Naive B cell (primary cell): ENCODE measurements at regions not wholly inside any gene's neighbourhood (a gene's known extent, or its start where the extent isn't known, plus 50 kb on each side); places are given as distances from the start of the nearest gene placed in this dataset.
"Not testable (repeated sequence)": the region's sequence is repeated elsewhere in the genome, so short reads cannot be mapped to it uniquely, and the experiment has no call there.

Experiments used
- ATAC-seq, 2 donors: fragments of 150-1000 bp; cut with Tn5 transposase; 2 replicates each; pipeline ENCODE4 v1.10.0; 2021; ENCODE audit warnings: low read depth in 2 of 2, mild to moderate bottlenecking in 2 of 2, moderate library complexity in 2 of 2
- DNase-seq: peaks from one replicate; pipeline ENCODE4 v3.0.0; 2022
- H3K27ac Mint-ChIP-seq, 6 donors: one replicate each; pipeline ENCODE4 v1.8.0; 2020 to 2022; ENCODE audit warnings: mild to moderate bottlenecking in 6 of 6, mixed read lengths in 6 of 6, moderate library complexity in 5 of 6, inconsistent platforms in 2 of 6
- H3K27me3 Mint-ChIP-seq, 3 donors: one replicate each; pipeline ENCODE4 v1.8.0; 2021 to 2022; ENCODE audit warnings: mixed read lengths in 3 of 3, mild to moderate bottlenecking in 1 of 3
- H3K36me3 Mint-ChIP-seq, 2 donors: one replicate each; pipeline ENCODE4 v1.8.0; 2020 to 2022; ENCODE audit warnings: mixed read lengths in 2 of 2, inconsistent platforms in 1 of 2, mild to moderate bottlenecking in 1 of 2
- H3K4me1 Mint-ChIP-seq, 3 donors: one replicate each; pipeline ENCODE4 v1.8.0; 2020 to 2022; ENCODE audit warnings: mixed read lengths in 3 of 3, inconsistent platforms in 1 of 3, mild to moderate bottlenecking in 1 of 3, moderate library complexity in 1 of 3
- H3K4me3 Mint-ChIP-seq, 8 donors: one replicate each; pipeline ENCODE4 v1.8.0; 2020 to 2022; ENCODE audit warnings: mild to moderate bottlenecking in 8 of 8, mixed read lengths in 8 of 8, moderate library complexity in 8 of 8, inconsistent platforms in 2 of 8
- H3K9me3 Mint-ChIP-seq, 7 donors: one replicate each; pipeline ENCODE4 v1.8.0; 2020 to 2022; ENCODE audit warnings: mixed read lengths in 7 of 7, mild to moderate bottlenecking in 5 of 7, inconsistent platforms in 2 of 7, moderate library complexity in 1 of 7

GRCh38 chr13:38415233-38415632, 65.6 kb downstream of the UFM1 start:
- H3K27me3 Mint-ChIP-seq: peaks cover 0 to 11% (median 7%) of the 10 kb centered on the region in 3 donors
- DNase-seq (no peak), ATAC-seq (peak; percentile 45 to 52)
- H3K4me3 Mint-ChIP-seq: peak overlapping the region in 1 of 8 donors; percentile 26
- no peak overlapping the region for H3K27ac Mint-ChIP-seq
- peaks cover 0 to 10% (median 0%) of the 10 kb centered on the region in 3 donors for H3K4me1 Mint-ChIP-seq
- no peaks in the 10 kb centered on the region for H3K36me3 Mint-ChIP-seq
- no peaks in the 10 kb centered on the region for H3K9me3 Mint-ChIP-seq

GRCh38 chr13:38417241-38417640, 67.6 kb downstream of the UFM1 start:
- Mint-ChIP-seq H3K4me1 (peaks cover 0 to 10% (median 0%) of the 10 kb centered on the region in 3 donors), H3K27ac (no peak overlapping the region), H3K9me3 (no peaks in the 10 kb centered on the region), H3K4me3 (peak overlapping the region in 1 of 8 donors; percentile 75), H3K36me3 (no peaks in the 10 kb centered on the region), H3K27me3 (no peaks in the 10 kb centered on the region)
- ATAC-seq (no peak), DNase-seq (no peak)

GRCh38 chr13:38417727-38418126, 68.1 kb downstream of the UFM1 start:
- Mint-ChIP-seq H3K36me3 (no peaks in the 10 kb centered on the region), H3K27me3 (no peaks in the 10 kb centered on the region), H3K9me3 (no peaks in the 10 kb centered on the region), H3K4me1 (peaks cover 0 to 10% (median 0%) of the 10 kb centered on the region in 3 donors), H3K4me3 (no peak overlapping the region), H3K27ac (no peak overlapping the region)
- no peak for ATAC-seq
- no peak for DNase-seq

- H3K9me3 Mint-ChIP-seq: no peaks in the 10 kb centered on the region
- no peak for ATAC-seq
- no peak overlapping the region for H3K27ac Mint-ChIP-seq
- no peaks in the 10 kb centered on the region for H3K27me3 Mint-ChIP-seq
- no peaks in the 10 kb centered on the region for H3K36me3 Mint-ChIP-seq
- peaks cover 0 to 10% (median 0%) of the 10 kb centered on the region in 3 donors for H3K4me1 Mint-ChIP-seq
- H3K4me3 Mint-ChIP-seq: no peak overlapping the region
- DNase-seq: no peak
These were observed 68.6 kb downstream of the UFM1 start for GRCh38 chr13:38418286-38418685.

- no peak overlapping the region for H3K4me3 Mint-ChIP-seq
- DNase-seq (no peak), ATAC-seq (no peak)
- H3K9me3 Mint-ChIP-seq: no peaks in the 10 kb centered on the region
- no peak overlapping the region for H3K27ac Mint-ChIP-seq
- no peaks in the 10 kb centered on the region for H3K36me3 Mint-ChIP-seq
- no peaks in the 10 kb centered on the region for H3K27me3 Mint-ChIP-seq
- H3K4me1 Mint-ChIP-seq: peaks cover 0 to 10% (median 0%) of the 10 kb centered on the region in 3 donors
These were observed 69.7 kb downstream of the UFM1 start for GRCh38 chr13:38419312-38419873.

- no peaks in the 10 kb centered on the region for H3K4me1 Mint-ChIP-seq
- H3K9me3 Mint-ChIP-seq: no peaks in the 10 kb centered on the region
- H3K27ac Mint-ChIP-seq: no peak overlapping the region
- H3K27me3 Mint-ChIP-seq: no peaks in the 10 kb centered on the region
- no peak overlapping the region for H3K4me3 Mint-ChIP-seq
- H3K36me3 Mint-ChIP-seq: no peaks in the 10 kb centered on the region
- no peak for ATAC-seq
- DNase-seq: no peak
These were observed 72.2 kb downstream of the UFM1 start for GRCh38 chr13:38421590-38422560.

GRCh38 chr13:38429916-38430315, 80.3 kb downstream of the UFM1 start:
- Mint-ChIP-seq H3K9me3 (peaks cover 0 to 7% (median 2%) of the 10 kb centered on the region in 7 donors), H3K4me3 (no peak overlapping the region), H3K36me3 (no peaks in the 10 kb centered on the region), H3K4me1 (no peaks in the 10 kb centered on the region), H3K27me3 (peaks cover 0 to 7% (median 6%) of the 10 kb centered on the region in 3 donors), H3K27ac (no peak overlapping the region)
- ATAC-seq (no peak), DNase-seq (no peak)

- Mint-ChIP-seq H3K9me3 (peaks cover 1 to 7% (median 4%) of the 10 kb centered on the region in 7 donors), H3K27ac (no peak overlapping the region), H3K36me3 (no peaks in the 10 kb centered on the region), H3K4me1 (no peaks in the 10 kb centered on the region), H3K27me3 (peaks cover 0 to 12% (median 7%) of the 10 kb centered on the region in 3 donors), H3K4me3 (no peak overlapping the region)
- ATAC-seq (no peak), DNase-seq (no peak)
These were observed 81.1 kb downstream of the UFM1 start for GRCh38 chr13:38430796-38431195.

- no peaks in the 10 kb centered on the region for H3K36me3 Mint-ChIP-seq
- H3K4me1 Mint-ChIP-seq: no peaks in the 10 kb centered on the region
- DNase-seq (no peak), ATAC-seq (no peak)
- H3K4me3 Mint-ChIP-seq: no peak overlapping the region
- H3K27me3 Mint-ChIP-seq: peaks cover 0 to 4% (median 0%) of the 10 kb centered on the region in 3 donors
- H3K27ac Mint-ChIP-seq: no peak overlapping the region
- peaks cover 0 to 1% (median 0%) of the 10 kb centered on the region in 7 donors for H3K9me3 Mint-ChIP-seq
These were observed 91.0 kb downstream of the UFM1 start for GRCh38 chr13:38440666-38441065.

- DNase-seq: no peak
- Mint-ChIP-seq H3K4me3 (no peak overlapping the region), H3K36me3 (no peaks in the 10 kb centered on the region), H3K27me3 (peaks cover 0 to 4% (median 0%) of the 10 kb centered on the region in 3 donors), H3K27ac (no peak overlapping the region), H3K4me1 (no peaks in the 10 kb centered on the region), H3K9me3 (no peaks in the 10 kb centered on the region)
- no peak for ATAC-seq
These were observed 95.3 kb downstream of the UFM1 start for GRCh38 chr13:38444904-38445303.

- Mint-ChIP-seq H3K9me3 (no peaks in the 10 kb centered on the region), H3K27me3 (no peaks in the 10 kb centered on the region), H3K36me3 (no peaks in the 10 kb centered on the region), H3K4me1 (no peaks in the 10 kb centered on the region), H3K27ac (no peak overlapping the region), H3K4me3 (no peak overlapping the region)
- no peak for ATAC-seq
- no peak for DNase-seq
These were observed 103.0 kb downstream of the UFM1 start for GRCh38 chr13:38452656-38453055.

GRCh38 chr13:38462605-38463004, 113.0 kb downstream of the UFM1 start:
- H3K27ac Mint-ChIP-seq: no peak overlapping the region
- no peak for ATAC-seq
- peaks cover 5 to 14% (median 6%) of the 10 kb centered on the region in 7 donors for H3K9me3 Mint-ChIP-seq
- peaks cover 0 to 3% (median 0%) of the 10 kb centered on the region in 3 donors for H3K27me3 Mint-ChIP-seq
- H3K4me1 Mint-ChIP-seq: no peaks in the 10 kb centered on the region
- H3K4me3 Mint-ChIP-seq: no peak overlapping the region
- peaks cover 0 to 5% of the 10 kb centered on the region in 2 donors for H3K36me3 Mint-ChIP-seq
- no peak for DNase-seq

- no peak overlapping the region for H3K4me3 Mint-ChIP-seq
These were observed 113.4 kb downstream of the UFM1 start for GRCh38 chr13:38463048-38463447.

GRCh38 chr13:38472411-38472810, 122.8 kb downstream of the UFM1 start:
- H3K9me3 Mint-ChIP-seq, ATAC-seq, H3K27ac Mint-ChIP-seq, H3K27me3 Mint-ChIP-seq, H3K36me3 Mint-ChIP-seq, H3K4me1 Mint-ChIP-seq, H3K4me3 Mint-ChIP-seq, DNase-seq: not testable (repeated sequence)

More at GRCh38 chr13:38463048-38463447, 113.4 kb downstream of the UFM1 start:
- H3K36me3 Mint-ChIP-seq: peaks cover 0 to 5% of the 10 kb centered on the region in 2 donors
- no peak overlapping the region for H3K27ac Mint-ChIP-seq
- ATAC-seq (no peak), DNase-seq (no peak)
- peaks cover 0 to 3% (median 0%) of the 10 kb centered on the region in 3 donors for H3K27me3 Mint-ChIP-seq
- no peaks in the 10 kb centered on the region for H3K4me1 Mint-ChIP-seq
- peaks cover 5 to 14% (median 6%) of the 10 kb centered on the region in 7 donors for H3K9me3 Mint-ChIP-seq
